Immature natural killer cell (primary cell): ENCODE measurements at regions not wholly inside any gene's neighbourhood (a gene's known extent, or its start where the extent isn't known, plus 50 kb on each side); places are given as distances from the start of the nearest gene placed in this dataset.

ENCODE experiments used
- DNase-seq, 3 donors: peaks; one replicate each; pipeline ENCODE4 v3.0.0; 2022; ENCODE audit warnings: mixed read lengths in 1 of 3
- H3K27ac Mint-ChIP-seq, 6 donors: one replicate each; pipeline ENCODE4 v1.8.0; 2020; ENCODE audit warnings: mixed read lengths in 6 of 6, mild to moderate bottlenecking in 5 of 6, inconsistent platforms in 4 of 6, moderate library complexity in 3 of 6
- H3K27me3 Mint-ChIP-seq, 3 donors: one replicate each; pipeline ENCODE4 v1.8.0; 2020 to 2021; ENCODE audit warnings: low read depth in 3 of 3, mild to moderate bottlenecking in 3 of 3, mixed read lengths in 3 of 3, moderate library complexity in 3 of 3, inconsistent platforms in 1 of 3
- H3K36me3 Mint-ChIP-seq, 3 donors: one replicate each; pipeline ENCODE4 v1.8.0; 2020; ENCODE audit warnings: mixed read lengths in 3 of 3, inconsistent platforms in 2 of 3, mild to moderate bottlenecking in 2 of 3
- H3K4me1 Mint-ChIP-seq, 2 donors: one replicate each; pipeline ENCODE4 v1.8.0; 2020; ENCODE audit warnings: inconsistent platforms in 2 of 2, mild to moderate bottlenecking in 2 of 2, mixed read lengths in 2 of 2, moderate library complexity in 1 of 2
- H3K4me3 Mint-ChIP-seq, 5 donors: one replicate each; pipeline ENCODE4 v1.8.0; 2020; ENCODE audit warnings: mild to moderate bottlenecking in 5 of 5, mixed read lengths in 5 of 5, inconsistent platforms in 3 of 5, moderate library complexity in 3 of 5
- H3K9me3 Mint-ChIP-seq, 6 donors: one replicate each; pipeline ENCODE4 v1.8.0; 2020; ENCODE audit warnings: mild to moderate bottlenecking in 6 of 6, mixed read lengths in 6 of 6, inconsistent platforms in 4 of 6, moderate library complexity in 3 of 6

DNA sequence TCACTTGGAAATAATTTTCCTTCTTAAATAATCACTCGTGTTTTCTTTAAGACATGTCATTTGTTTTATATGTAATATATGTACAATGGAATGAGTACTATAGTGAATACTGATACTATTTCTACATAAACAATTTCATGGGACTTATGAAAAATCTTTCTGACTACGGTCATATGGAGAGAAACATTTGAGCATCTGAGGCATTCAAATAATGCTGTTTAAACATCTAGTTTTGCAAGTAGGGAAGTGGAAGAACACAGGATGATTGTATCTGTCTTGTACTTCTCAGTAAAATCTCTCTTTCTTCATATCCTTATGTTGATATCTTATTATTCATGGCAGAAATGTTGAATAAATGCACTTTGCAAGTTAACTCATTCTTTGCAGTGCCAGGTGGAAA is 599.5 kb upstream of the KCNMB2 start:
- no peak for DNase-seq
- Mint-ChIP-seq H3K4me1 (no peaks in the 10 kb centered on the region), H3K4me3 (no peak overlapping the region), H3K27ac (no peak overlapping the region), H3K36me3 (no peaks in the 10 kb centered on the region), H3K27me3 (no peaks in the 10 kb centered on the region), H3K9me3 (no peaks in the 10 kb centered on the region)

DNA sequence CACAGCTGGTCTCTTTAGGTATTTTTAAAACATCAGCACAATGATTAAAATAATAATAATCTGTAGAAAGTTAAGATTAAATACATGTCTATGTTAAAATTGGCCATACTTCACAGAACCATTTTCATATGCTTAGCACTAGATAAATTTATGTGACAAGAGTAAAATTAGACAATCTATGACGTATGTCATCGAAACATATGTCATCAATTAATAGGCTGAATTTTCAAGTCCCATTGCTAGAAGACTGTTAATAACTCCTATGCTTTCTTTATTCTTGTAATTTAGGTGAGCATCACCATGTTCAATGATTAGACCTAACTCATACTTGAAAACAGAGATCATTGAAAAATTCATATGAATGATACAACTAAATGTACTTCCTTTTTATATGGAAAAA is 593.3 kb upstream of the KCNMB2 start:
- no peaks in the 10 kb centered on the region for H3K27me3 Mint-ChIP-seq

DNA sequence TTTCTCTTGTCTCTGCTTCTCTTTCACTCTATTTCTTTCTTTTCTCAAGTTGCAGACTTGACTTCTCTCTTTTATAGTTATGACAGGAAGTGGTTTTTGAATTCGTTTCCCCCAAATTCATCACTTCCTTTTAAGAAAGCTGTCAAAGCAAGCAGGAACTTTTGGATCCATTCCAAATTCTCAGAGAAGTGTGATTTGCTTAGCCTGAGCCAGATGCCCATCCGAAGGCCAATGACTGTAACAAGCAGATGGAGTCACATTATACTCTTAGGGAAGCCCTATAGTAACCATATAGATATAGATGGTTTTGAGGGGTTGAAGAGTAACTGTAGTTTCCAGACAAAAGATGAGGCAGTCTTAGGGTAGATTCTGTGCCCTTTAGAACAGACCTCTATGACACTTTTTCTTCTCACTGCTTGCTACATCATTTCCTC is 592.0 kb upstream of the KCNMB2 start:
- Mint-ChIP-seq H3K9me3 (no peaks in the 10 kb centered on the region), H3K27me3 (no peaks in the 10 kb centered on the region), H3K4me3 (peak overlapping the region; percentile 34 to 68 (median 67)), H3K36me3 (peaks cover 0 to 3% (median 0%) of the 10 kb centered on the region in 3 donors), H3K27ac (peak overlapping the region; percentile 32 to 83 (median 74)), H3K4me1 (peaks cover 25 to 32% of the 10 kb centered on the region in 2 donors)
- peak; percentile 12 to 39 (median 32) for DNase-seq

More for the DNA sequence above, 593.3 kb upstream of the KCNMB2 start:
- Mint-ChIP-seq H3K9me3 (no peaks in the 10 kb centered on the region), H3K4me3 (peak overlapping the region in 1 of 5 donors; percentile 33), H3K4me1 (peaks cover 25 to 32% of the 10 kb centered on the region in 2 donors), H3K27ac (no peak overlapping the region), H3K36me3 (peaks cover 0 to 3% (median 0%) of the 10 kb centered on the region in 3 donors)
- no peak for DNase-seq

DNA sequence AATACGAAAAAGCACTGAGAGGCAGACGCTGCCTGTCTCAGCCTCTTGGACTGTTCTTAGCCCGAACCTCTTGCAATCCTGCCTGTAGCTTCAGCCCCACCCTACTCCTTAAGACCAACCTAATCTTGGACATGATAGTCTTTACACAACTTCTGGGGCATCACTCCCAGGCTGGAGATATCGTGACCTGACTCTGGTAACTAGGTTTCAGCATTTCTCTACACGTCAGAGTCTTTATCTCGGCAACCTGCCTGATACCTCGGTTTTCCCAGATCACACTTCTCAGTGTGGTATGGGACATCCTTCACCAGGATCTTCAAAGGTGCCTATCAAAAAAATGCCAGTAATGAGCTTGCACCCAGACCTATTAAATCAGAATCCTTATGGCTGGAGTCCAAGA is 590.2 kb upstream of the KCNMB2 start:
- Mint-ChIP-seq H3K27me3 (peaks cover 0 to 2% (median 2%) of the 10 kb centered on the region in 3 donors), H3K27ac (no peak overlapping the region), H3K9me3 (no peaks in the 10 kb centered on the region), H3K4me1 (peaks cover 25 to 32% of the 10 kb centered on the region in 2 donors), H3K36me3 (peaks cover 0 to 3% (median 0%) of the 10 kb centered on the region in 3 donors), H3K4me3 (no peak overlapping the region)
- no peak for DNase-seq

DNA sequence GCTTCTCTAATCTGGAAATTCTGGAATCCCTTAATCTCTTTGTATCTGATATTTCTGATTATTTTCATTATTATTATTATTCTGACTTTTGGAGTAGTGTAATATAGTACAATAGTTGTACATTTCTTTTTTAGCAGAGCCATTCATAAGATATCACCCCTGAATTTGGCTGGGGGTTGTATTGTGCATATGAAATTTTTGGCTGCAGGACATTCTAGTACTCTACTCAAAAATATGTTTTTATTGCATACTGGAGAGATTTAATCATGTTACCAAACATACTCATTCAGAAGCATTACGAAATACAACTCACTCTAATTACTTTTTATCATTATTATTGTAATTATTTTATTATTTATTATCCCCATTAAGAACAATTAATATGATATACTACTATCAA is 589.7 kb upstream of the KCNMB2 start:
- peaks cover 0 to 4% (median 2%) of the 10 kb centered on the region in 3 donors for H3K27me3 Mint-ChIP-seq
- H3K27ac Mint-ChIP-seq = no peak overlapping the region
- no peak overlapping the region for H3K4me3 Mint-ChIP-seq
- H3K36me3 Mint-ChIP-seq = peaks cover 0 to 3% (median 0%) of the 10 kb centered on the region in 3 donors
- DNase-seq = no peak
- no peaks in the 10 kb centered on the region for H3K9me3 Mint-ChIP-seq
- peaks cover 25 to 32% of the 10 kb centered on the region in 2 donors for H3K4me1 Mint-ChIP-seq

DNA sequence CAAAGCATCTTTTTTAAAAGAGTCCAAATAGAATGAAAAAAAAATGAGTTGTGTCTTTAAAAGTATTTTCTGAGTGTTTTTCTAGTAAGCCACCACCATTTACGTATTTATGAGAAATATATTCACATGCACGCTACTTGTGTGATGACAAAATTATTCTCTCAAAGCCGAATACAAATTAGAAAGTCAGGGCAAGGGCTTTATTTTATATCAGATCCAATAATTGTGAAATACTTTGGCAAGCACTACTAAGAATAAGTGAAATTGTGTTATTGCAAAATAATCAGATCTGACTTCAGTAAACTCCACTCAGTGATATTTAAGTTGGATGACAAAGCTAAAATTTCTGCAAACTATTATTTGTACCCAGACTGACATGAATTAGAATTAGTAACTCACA is 589.3 kb upstream of the KCNMB2 start:
- no peak overlapping the region for H3K27ac Mint-ChIP-seq
- peaks cover 25 to 32% of the 10 kb centered on the region in 2 donors for H3K4me1 Mint-ChIP-seq
- H3K27me3 Mint-ChIP-seq = peaks cover 0 to 4% (median 2%) of the 10 kb centered on the region in 3 donors
- no peak for DNase-seq
- H3K9me3 Mint-ChIP-seq = no peaks in the 10 kb centered on the region
- H3K4me3 Mint-ChIP-seq = no peak overlapping the region
- peaks cover 0 to 3% (median 0%) of the 10 kb centered on the region in 3 donors for H3K36me3 Mint-ChIP-seq

DNA sequence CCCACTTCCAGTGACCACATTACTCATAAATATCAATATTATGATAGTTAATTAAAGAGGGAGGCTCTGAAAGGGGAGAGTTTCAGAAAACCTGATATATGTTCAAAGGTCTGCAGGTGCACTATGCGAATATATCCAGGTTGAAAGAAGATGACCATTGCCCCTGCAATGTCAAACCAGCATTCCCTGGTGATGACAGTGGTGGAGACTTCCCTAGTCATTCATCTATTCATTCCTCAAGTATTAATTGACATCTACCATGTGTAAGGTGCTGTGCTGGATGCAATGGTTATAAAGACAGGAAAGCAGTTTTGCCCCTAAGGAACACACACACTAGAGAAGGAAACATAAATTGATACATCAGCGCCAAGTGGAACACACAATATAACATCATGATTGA is 588.3 kb upstream of the KCNMB2 start:
- Mint-ChIP-seq H3K9me3 (no peaks in the 10 kb centered on the region), H3K4me1 (peaks cover 25 to 30% of the 10 kb centered on the region in 2 donors), H3K36me3 (peaks cover 0 to 3% (median 0%) of the 10 kb centered on the region in 3 donors), H3K27ac (no peak overlapping the region), H3K4me3 (no peak overlapping the region), H3K27me3 (peaks cover 0 to 4% (median 2%) of the 10 kb centered on the region in 3 donors)
- no peak for DNase-seq

DNA sequence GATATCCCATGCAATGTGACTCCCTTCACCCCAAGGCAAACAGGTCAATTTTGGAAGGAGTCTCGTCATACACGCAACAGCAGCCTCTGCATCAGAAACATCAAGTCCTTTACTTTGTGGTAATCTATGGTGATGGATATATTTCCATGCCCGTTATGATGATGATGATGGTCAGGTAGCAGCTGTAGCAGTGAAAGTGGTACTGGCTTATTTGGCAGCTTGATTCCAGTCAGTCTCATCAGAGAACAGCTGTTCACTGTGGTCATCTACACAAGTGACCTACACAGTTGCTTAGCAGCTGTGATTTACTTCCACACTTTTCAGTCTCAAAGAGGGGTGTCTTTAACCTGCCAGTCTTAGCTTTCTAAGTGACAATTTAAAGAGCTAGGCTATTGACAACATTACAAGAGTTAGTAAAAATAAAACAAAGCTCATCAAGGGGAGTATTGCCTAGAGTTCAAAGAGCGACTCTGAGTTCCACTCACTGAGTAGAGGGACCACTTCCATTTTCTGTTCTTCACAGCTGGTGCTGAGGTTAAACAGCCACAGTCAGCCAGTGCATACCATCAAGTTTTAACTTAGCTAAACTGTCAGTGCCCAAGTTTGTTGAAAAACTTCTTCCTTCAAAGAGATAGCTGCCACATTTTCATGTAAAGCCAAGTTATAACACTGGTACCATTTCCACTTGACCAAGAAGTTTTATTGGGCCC is 587.4 kb upstream of the KCNMB2 start:
- no peak for DNase-seq
- Mint-ChIP-seq H3K36me3 (peaks cover 0 to 2% (median 0%) of the 10 kb centered on the region in 3 donors), H3K4me3 (no peak overlapping the region), H3K27me3 (peaks cover 0 to 4% (median 2%) of the 10 kb centered on the region in 3 donors), H3K4me1 (peaks cover 21 to 23% of the 10 kb centered on the region in 2 donors), H3K27ac (no peak overlapping the region), H3K9me3 (no peaks in the 10 kb centered on the region)

DNA sequence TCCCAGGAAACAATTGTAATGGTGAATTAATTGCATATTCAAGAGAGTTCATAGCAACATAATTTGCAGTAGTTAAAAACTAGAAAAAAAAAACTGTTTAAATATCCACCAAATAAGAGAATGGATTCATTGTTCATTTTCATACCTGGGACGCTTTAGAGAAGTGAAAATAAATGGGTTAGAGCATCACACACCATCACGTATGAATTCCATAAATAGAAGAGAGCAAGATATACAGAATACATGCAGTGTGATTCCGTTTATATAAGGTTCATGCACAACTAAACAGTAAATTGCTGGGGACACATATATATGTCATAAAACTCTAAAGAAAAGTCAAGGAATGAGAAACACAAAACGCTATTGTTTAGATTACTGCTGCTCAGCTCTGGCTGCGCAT is 577.0 kb upstream of the KCNMB2 start:
- H3K4me1 Mint-ChIP-seq = no peaks in the 10 kb centered on the region
- no peaks in the 10 kb centered on the region for H3K9me3 Mint-ChIP-seq
- peaks cover 0 to 4% (median 0%) of the 10 kb centered on the region in 3 donors for H3K27me3 Mint-ChIP-seq

DNA sequence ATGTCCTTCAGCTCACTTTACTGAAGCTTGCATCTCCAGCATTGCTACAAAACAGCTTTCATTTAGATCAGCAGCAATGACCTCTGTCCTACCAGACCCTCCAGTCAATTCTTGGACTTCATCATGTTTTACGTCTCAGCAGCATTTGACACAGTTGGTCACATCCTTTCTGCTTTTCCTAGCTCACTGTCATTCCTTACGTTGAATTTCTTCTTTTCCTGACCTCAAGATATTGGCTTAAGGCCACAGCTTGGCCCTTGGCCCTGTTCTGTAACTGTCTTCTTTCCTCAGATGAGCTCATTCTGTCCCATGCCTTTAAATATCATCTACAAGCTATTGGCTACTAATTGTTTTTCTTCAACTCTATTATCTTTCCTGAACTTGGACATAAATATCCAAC is 576.2 kb upstream of the KCNMB2 start:
- peaks cover 0 to 4% of the 10 kb centered on the region in 2 donors for H3K4me1 Mint-ChIP-seq
- peaks cover 0 to 6% (median 0%) of the 10 kb centered on the region in 3 donors for H3K27me3 Mint-ChIP-seq
- H3K4me3 Mint-ChIP-seq = no peak overlapping the region
- no peak overlapping the region for H3K27ac Mint-ChIP-seq
- no peaks in the 10 kb centered on the region for H3K9me3 Mint-ChIP-seq
- no peaks in the 10 kb centered on the region for H3K36me3 Mint-ChIP-seq
- no peak for DNase-seq

More for the DNA sequence above, 577.0 kb upstream of the KCNMB2 start:
- Mint-ChIP-seq H3K36me3 (no peaks in the 10 kb centered on the region), H3K4me3 (no peak overlapping the region), H3K27ac (no peak overlapping the region)
- no peak for DNase-seq

DNA sequence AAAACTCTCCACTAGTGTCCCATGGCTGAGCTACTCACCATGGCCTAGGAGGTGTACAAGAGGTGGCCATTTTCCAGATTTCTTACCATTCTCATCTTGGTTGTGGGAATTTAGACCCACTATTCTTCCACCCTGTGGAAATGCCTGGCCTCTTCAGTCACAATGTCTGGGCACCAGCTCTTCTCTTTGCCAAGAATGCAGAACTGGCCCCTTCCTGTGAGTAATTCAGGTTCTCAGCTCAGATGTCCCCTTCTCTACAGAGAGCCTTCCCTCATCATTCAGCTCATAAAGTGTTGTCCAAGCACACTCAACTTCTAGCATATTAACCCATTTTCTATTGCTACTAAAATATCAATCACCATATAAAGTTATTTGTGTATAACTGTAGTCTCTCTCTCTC is 575.5 kb upstream of the KCNMB2 start:
- Mint-ChIP-seq H3K36me3 (no peaks in the 10 kb centered on the region), H3K27ac (no peak overlapping the region), H3K9me3 (no peaks in the 10 kb centered on the region), H3K4me1 (peaks cover 0 to 4% of the 10 kb centered on the region in 2 donors), H3K4me3 (no peak overlapping the region), H3K27me3 (peaks cover 0 to 6% (median 0%) of the 10 kb centered on the region in 3 donors)
- no peak for DNase-seq

DNA sequence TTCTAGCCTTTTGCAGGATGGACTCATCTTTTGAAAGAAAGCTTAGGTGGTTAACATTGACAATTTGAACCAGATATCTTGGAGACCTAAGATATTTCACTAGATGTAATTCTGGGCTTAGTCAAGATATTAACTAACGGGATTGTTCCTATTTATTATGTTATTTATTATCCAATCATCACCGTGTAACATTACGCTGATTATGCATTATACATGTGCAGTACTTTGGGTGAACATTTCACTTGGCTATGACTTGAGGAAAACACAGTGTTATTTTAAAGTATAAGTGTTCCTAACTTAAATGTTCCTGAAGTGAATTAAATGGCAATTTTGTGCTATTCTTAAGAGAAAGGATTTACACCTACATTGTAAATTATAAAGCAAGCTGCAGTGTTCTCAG is 574.5 kb upstream of the KCNMB2 start:
- no peaks in the 10 kb centered on the region for H3K36me3 Mint-ChIP-seq
- H3K9me3 Mint-ChIP-seq = no peaks in the 10 kb centered on the region
- peaks cover 0 to 4% of the 10 kb centered on the region in 2 donors for H3K4me1 Mint-ChIP-seq
- DNase-seq = no peak
- H3K4me3 Mint-ChIP-seq = no peak overlapping the region
- H3K27me3 Mint-ChIP-seq = peaks cover 0 to 6% (median 0%) of the 10 kb centered on the region in 3 donors
- no peak overlapping the region for H3K27ac Mint-ChIP-seq

DNA sequence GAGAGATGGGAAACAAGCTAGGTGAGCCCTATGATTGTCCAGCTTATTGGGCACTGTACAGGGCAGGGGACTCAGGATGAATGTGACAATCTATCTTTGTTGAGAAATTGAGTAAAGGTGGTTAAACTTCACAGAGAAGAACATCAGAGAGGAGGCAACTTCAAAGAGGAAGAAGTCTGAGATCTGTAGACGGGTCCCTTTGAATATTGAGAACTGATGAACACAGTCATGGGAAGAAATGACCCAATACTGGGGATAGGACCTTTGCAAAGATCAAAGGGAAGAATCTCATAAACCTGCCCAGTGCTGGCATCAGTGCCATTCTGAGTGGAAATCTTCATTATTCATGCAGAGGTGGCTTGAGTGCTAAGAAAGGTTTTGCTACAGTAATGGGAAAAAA is 569.7 kb upstream of the KCNMB2 start:
- Mint-ChIP-seq H3K27me3 (peaks cover 2 to 4% (median 3%) of the 10 kb centered on the region in 3 donors), H3K9me3 (no peaks in the 10 kb centered on the region), H3K27ac (no peak overlapping the region), H3K36me3 (no peaks in the 10 kb centered on the region), H3K4me3 (no peak overlapping the region), H3K4me1 (peaks cover 0 to 4% of the 10 kb centered on the region in 2 donors)
- no peak for DNase-seq

DNA sequence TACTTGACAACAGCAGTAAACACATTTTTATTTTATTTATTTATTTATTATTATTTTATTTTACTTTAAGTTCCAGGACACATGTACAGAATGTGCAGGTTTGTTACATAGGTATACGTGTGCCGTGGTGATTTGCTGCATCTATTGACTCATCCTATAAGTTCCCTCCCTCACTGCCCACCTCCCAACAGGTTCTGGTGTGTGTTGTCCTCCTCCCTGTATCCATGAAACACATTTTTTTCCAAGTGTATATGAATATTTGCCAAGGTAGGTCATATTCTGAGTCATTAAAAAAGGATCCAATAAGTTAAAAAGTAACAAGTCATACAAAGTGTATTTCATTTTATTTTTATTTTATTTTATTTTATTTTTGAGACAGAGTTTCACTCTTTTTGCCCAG is 567.3 kb upstream of the KCNMB2 start:
- no peak for DNase-seq
- Mint-ChIP-seq H3K9me3 (no peaks in the 10 kb centered on the region), H3K4me3 (no peak overlapping the region), H3K4me1 (peaks cover 0 to 4% of the 10 kb centered on the region in 2 donors), H3K27ac (no peak overlapping the region), H3K36me3 (no peaks in the 10 kb centered on the region), H3K27me3 (peaks cover 2 to 3% (median 2%) of the 10 kb centered on the region in 3 donors)
